Liver (tissue), 8 donors: ENCODE measurements at regions not wholly inside any gene's neighbourhood (a gene's known extent, or its start where the extent isn't known, plus 50 kb on each side); places are given as distances from the start of the nearest gene placed in this dataset.

Source experiments
- DNase-seq: peaks from one replicate; pipeline ENCODE4 v3.0.0-alpha.2; 2017; ENCODE audit warnings: low spot score
- H3K27ac ChIP-seq, 2 donors: one replicate each; pipeline ENCODE4 v1.7.0; 2013; ENCODE audit warnings: inconsistent platforms in 2 of 2, low read length in 2 of 2, control low read depth in 1 of 2, low read depth in 1 of 2, mild to moderate bottlenecking in 1 of 2
- H3K27me3 ChIP-seq, 4 donors: one replicate each; pipeline versions ENCODE4 v1.6.1 to v1.7.0; 2013; ENCODE audit warnings: low read length in 3 of 4, inconsistent platforms in 1 of 4, mild to moderate bottlenecking in 1 of 4, moderate library complexity in 1 of 4; ENCODE audit not compliant: control insufficient read depth in 4 of 4, insufficient read depth in 4 of 4
- H3K36me3 ChIP-seq, 4 donors: one replicate each; pipeline versions ENCODE4 v1.6.1 to v1.7.0; 2013; ENCODE audit warnings: low read length in 3 of 4, mild to moderate bottlenecking in 3 of 4, low read depth in 1 of 4, moderate library complexity in 1 of 4; ENCODE audit not compliant: control insufficient read depth in 4 of 4, insufficient read depth in 3 of 4
- H3K4me1 ChIP-seq, 4 donors: one replicate each; pipeline versions ENCODE4 v1.6.1 to v1.7.0; 2013; ENCODE audit warnings: low read length in 3 of 4, mild to moderate bottlenecking in 3 of 4, moderate library complexity in 1 of 4; ENCODE audit not compliant: control insufficient read depth in 4 of 4, insufficient read depth in 4 of 4
- H3K4me3 ChIP-seq, 3 donors: one replicate each; pipeline versions ENCODE4 v1.6.1 to v1.7.0; 2013; ENCODE audit warnings: low read length in 3 of 3, control low read depth in 1 of 3, low read depth in 1 of 3, mild to moderate bottlenecking in 1 of 3
- H3K9ac ChIP-seq, 2 donors: one replicate each; pipeline ENCODE4 v1.7.0; 2013; ENCODE audit warnings: low read length in 2 of 2, mild to moderate bottlenecking in 2 of 2, moderate library complexity in 2 of 2, control low read depth in 1 of 2, low read depth in 1 of 2
- H3K9me3 ChIP-seq, 4 donors: one replicate each; pipeline versions ENCODE4 v1.6.1 to v1.7.0; 2013; ENCODE audit warnings: low read length in 3 of 4; ENCODE audit not compliant: control insufficient read depth in 4 of 4
- ATF3 ChIP-seq: IDR thresholded peaks from 2 replicates; pipeline ENCODE4 v1.6.1; 2016; ENCODE audit warnings: antibody characterized with exemption
- CTCF ChIP-seq: fragments of 150-350 bp; IDR thresholded peaks from 2 replicates; pipeline ENCODE4 v1.5.1; 2017; ENCODE audit warnings: improper control_type of control experiment, low read depth, low read length; ENCODE audit not compliant: missing input control
- FOXA1 ChIP-seq: IDR thresholded peaks from 2 replicates; pipeline ENCODE4 v1.6.1; 2016; ENCODE audit warnings: antibody characterized with exemption
- FOXA2 ChIP-seq: IDR thresholded peaks from 2 replicates; pipeline ENCODE4 v1.6.1; 2016; ENCODE audit warnings: antibody characterized with exemption
- GABPA ChIP-seq, 2 donors: IDR thresholded peaks in 1 of 2; conservative IDR thresholded peaks in 1 of 2; 2 replicates each; pipeline ENCODE4 v1.6.1; 2016; ENCODE audit warnings: antibody characterized with exemption in 2 of 2, mild to moderate bottlenecking in 1 of 2, moderate library complexity in 1 of 2
- HNF4A ChIP-seq, 2 donors: conservative IDR thresholded peaks; 2 replicates each; pipeline ENCODE4 v1.6.1; 2016; ENCODE audit warnings: antibody characterized with exemption in 2 of 2, mild to moderate bottlenecking in 2 of 2
- HNF4G ChIP-seq: IDR thresholded peaks from 2 replicates; pipeline ENCODE4 v1.6.1; 2016; ENCODE audit warnings: antibody characterized with exemption
- JUND ChIP-seq, 2 donors: IDR thresholded peaks; 2 replicates each; pipeline ENCODE4 v1.6.1; 2016; ENCODE audit warnings: antibody characterized with exemption in 2 of 2
- MAX ChIP-seq: IDR thresholded peaks from 2 replicates; pipeline ENCODE4 v1.6.1; 2016; ENCODE audit warnings: antibody characterized with exemption
- RAD21 ChIP-seq, 2 donors: IDR thresholded peaks; 2 replicates each; pipeline ENCODE4 v1.6.1; 2016; ENCODE audit warnings: antibody characterized with exemption in 2 of 2, mild to moderate bottlenecking in 2 of 2
- REST ChIP-seq: IDR thresholded peaks from 2 replicates; pipeline ENCODE4 v1.6.1; 2016; ENCODE audit warnings: antibody characterized with exemption, mild to moderate bottlenecking
- RXRA ChIP-seq, 2 donors: IDR thresholded peaks; 2 replicates each; pipeline ENCODE4 v1.6.1; 2017 to 2018; ENCODE audit warnings: antibody characterized with exemption in 2 of 2, mild to moderate bottlenecking in 1 of 2
- SP1 ChIP-seq: IDR thresholded peaks from 2 replicates; pipeline ENCODE4 v1.6.1; 2018; ENCODE audit warnings: antibody characterized with exemption, mild to moderate bottlenecking
- TAF1 ChIP-seq: conservative IDR thresholded peaks from 2 replicates; pipeline ENCODE4 v1.6.1; 2016; ENCODE audit warnings: antibody characterized with exemption, mild to moderate bottlenecking
- YY1 ChIP-seq: IDR thresholded peaks from 2 replicates; pipeline ENCODE4 v1.6.1; 2016; ENCODE audit warnings: antibody characterized with exemption, mild to moderate bottlenecking
- ZBTB33 ChIP-seq: IDR thresholded peaks from 2 replicates; pipeline ENCODE4 v1.6.1; 2016; ENCODE audit warnings: antibody characterized with exemption
- WGBS: extraction: QIAGEN DNeasy Blood & Tissue Kit; methylation state at CpG from one replicate; pipeline ENCODE4 v1.1.7; 2013; 5-methylcytosine and 5-hydroxymethylcytosine counted together
- donor health status: healthy.
- donor health status: healthy.
- donor health status: healthy.
- donor health status: healthy.
- donor health status: healthy.

- no peak for TF ChIP-seq REST
- no peak for TF ChIP-seq ZBTB33
- TF ChIP-seq FOXA2 = no peak
- no peak for TF ChIP-seq HNF4G
- no peak for TF ChIP-seq GABPA (IDR thresholded peaks at IDR 0.05 in 1 of 2, conservative IDR thresholded peaks at IDR 0.05 in 1 of 2)
- no peak for TF ChIP-seq SP1
- TF ChIP-seq MAX = no peak
- TF ChIP-seq YY1 = no peak
These were observed 107.7 kb upstream of the UQCRFS1 start (continued) for GRCh38 chr19:29320618-29321017.

GRCh38 chr19:29321116-29321515 is 108.2 kb upstream of the UQCRFS1 start:
- TF ChIP-seq FOXA1 = no peak
- no peak for TF ChIP-seq HNF4G
- DNase-seq = no peak
- no peak overlapping the region for H3K9ac ChIP-seq
- no peaks in the 10 kb centered on the region for H3K9me3 ChIP-seq
- H3K4me3 ChIP-seq = no peak overlapping the region
- H3K27me3 ChIP-seq = peaks cover 0 to 4% (median 0%) of the 10 kb centered on the region in 4 donors
- 53% methylated on average over 1 of the region's 1 CpG for WGBS
- H3K4me1 ChIP-seq = no peaks in the 10 kb centered on the region
- H3K27ac ChIP-seq = no peak overlapping the region
- H3K36me3 ChIP-seq = no peaks in the 10 kb centered on the region

GRCh38 chr19:29323021-29323430 is 110.1 kb upstream of the UQCRFS1 start:
- no peaks in the 10 kb centered on the region for H3K9me3 ChIP-seq
- DNase-seq = peak; percentile 19
- WGBS = 79% methylated on average over 9 of the region's 9 CpGs
- H3K27me3 ChIP-seq = peaks cover 0 to 6% (median 2%) of the 10 kb centered on the region in 4 donors
- H3K9ac ChIP-seq = no peak overlapping the region
- no peaks in the 10 kb centered on the region for H3K4me1 ChIP-seq
- H3K36me3 ChIP-seq = no peaks in the 10 kb centered on the region
- no peak overlapping the region for H3K4me3 ChIP-seq
- no peak overlapping the region for H3K27ac ChIP-seq
- TF ChIP-seq ZBTB33 (no peak), FOXA1 (no peak), GABPA (IDR thresholded peaks at IDR 0.05 in 1 of 2, conservative IDR thresholded peaks at IDR 0.05 in 1 of 2) (no peak), FOXA2 (no peak), RXRA (IDR thresholded peaks at IDR 0.05) (no peak), CTCF (no peak), REST (no peak), ATF3 (no peak), MAX (no peak), SP1 (no peak), JUND (IDR thresholded peaks at IDR 0.05) (no peak), TAF1 (no peak), HNF4A (conservative IDR thresholded peaks at IDR 0.05) (no peak), YY1 (no peak), RAD21 (IDR thresholded peaks at IDR 0.05) (no peak)
